Spleen (tissue), 7 donors: ENCODE measurements at regions not wholly inside any gene's neighbourhood (a gene's known extent, or its start where the extent isn't known, plus 50 kb on each side); places are given as distances from the start of the nearest gene placed in this dataset.

ENCODE experiments used
- POLR2A ChIP-seq, 3 donors: fragments of 450-650 bp; IDR thresholded peaks; one replicate each; pipeline ENCODE4 v1.5.1; 2017; ENCODE audit warnings: antibody characterized with exemption in 3 of 3, mild to moderate bottlenecking in 1 of 3
- POLR2AphosphoS5 ChIP-seq, 3 donors: sonication (generic); formaldehyde crosslinking; IDR thresholded peaks; one replicate each; pipeline ENCODE4 v1.5.1; 2017; ENCODE audit warnings: antibody characterized with exemption in 3 of 3
- TF ChIP-seq, protein P1 (sequence below), 11 experiments: fragments of 200-600 bp in 7 of 11; fragments of 450-650 bp in 4 of 11; sonication (generic) in 4 of 11; IDR thresholded peaks in 8 of 11; conservative IDR thresholded peaks in 3 of 11; 1 replicate in 7 of 11; 2 replicates in 4 of 11; pipeline versions ENCODE4 v1.4.0 to v1.8.0; 2016 to 2021; ENCODE audit warnings: antibody characterized with exemption in 11 of 11, inconsistent platforms in 4 of 11, mild to moderate bottlenecking in 1 of 11
- donor health status: DM: no; HTN: no; CAD: no; lungs with moderate emphysema.
- donor health status: DM: no; HTN: no; CAD: no.
- donor health status: DM: no; HTN: no; CAD: no.

DNA sequence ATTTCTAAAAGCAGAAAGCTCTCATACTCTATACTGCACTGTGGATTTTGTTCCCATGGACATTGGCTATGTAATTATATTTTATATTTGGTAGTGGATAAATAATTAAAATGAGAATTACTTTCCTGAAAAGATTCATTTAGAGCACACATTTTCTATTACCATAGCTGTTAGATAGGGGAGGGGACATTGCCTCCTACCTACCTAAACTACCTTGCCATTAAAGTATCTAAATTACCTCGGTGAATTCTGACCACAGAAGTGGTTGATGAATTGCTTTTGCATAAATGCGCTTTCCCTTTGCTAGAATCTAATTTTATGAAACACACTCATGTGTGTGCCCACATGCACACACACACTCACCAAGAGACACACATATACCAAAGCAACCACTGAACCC lies 329.1 kb downstream of the MTX2 start:
- no peak for TF ChIP-seq POLR2AphosphoS5 (IDR thresholded peaks at IDR 0.05)
- TF ChIP-seq, protein P1, sequence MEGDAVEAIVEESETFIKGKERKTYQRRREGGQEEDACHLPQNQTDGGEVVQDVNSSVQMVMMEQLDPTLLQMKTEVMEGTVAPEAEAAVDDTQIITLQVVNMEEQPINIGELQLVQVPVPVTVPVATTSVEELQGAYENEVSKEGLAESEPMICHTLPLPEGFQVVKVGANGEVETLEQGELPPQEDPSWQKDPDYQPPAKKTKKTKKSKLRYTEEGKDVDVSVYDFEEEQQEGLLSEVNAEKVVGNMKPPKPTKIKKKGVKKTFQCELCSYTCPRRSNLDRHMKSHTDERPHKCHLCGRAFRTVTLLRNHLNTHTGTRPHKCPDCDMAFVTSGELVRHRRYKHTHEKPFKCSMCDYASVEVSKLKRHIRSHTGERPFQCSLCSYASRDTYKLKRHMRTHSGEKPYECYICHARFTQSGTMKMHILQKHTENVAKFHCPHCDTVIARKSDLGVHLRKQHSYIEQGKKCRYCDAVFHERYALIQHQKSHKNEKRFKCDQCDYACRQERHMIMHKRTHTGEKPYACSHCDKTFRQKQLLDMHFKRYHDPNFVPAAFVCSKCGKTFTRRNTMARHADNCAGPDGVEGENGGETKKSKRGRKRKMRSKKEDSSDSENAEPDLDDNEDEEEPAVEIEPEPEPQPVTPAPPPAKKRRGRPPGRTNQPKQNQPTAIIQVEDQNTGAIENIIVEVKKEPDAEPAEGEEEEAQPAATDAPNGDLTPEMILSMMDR (IDR thresholded peaks at IDR 0.05 in 8 of 11, conservative IDR thresholded peaks at IDR 0.05 in 3 of 11), result no peak
- TF ChIP-seq POLR2A (IDR thresholded peaks at IDR 0.05), result no peak
